HCT116 (cell line): ENCODE measurements at regions not wholly inside any gene's neighbourhood (a gene's known extent, or its start where the extent isn't known, plus 50 kb on each side); places are given as distances from the start of the nearest gene placed in this dataset.

ENCODE experiments used
- CTCF ChIP-seq, 3 experiments: fragments of 200-600 bp in 1 of 3; sonication (generic) in 1 of 3; IDR thresholded peaks in 2 of 3; conservative IDR thresholded peaks in 1 of 3; 2 replicates each; pipeline ENCODE4 v1.5.1; 2012 to 2017; ENCODE audit warnings: low read depth in 2 of 3, low read length in 2 of 3, antibody characterized with exemption in 1 of 3, borderline replicate concordance in 1 of 3, control low read depth in 1 of 3, mild to moderate bottlenecking in 1 of 3, mixed read lengths in 1 of 3, mixed run types in 1 of 3, moderate library complexity in 1 of 3; ENCODE audit not compliant: insufficient read depth in 1 of 3
- EZH2 ChIP-seq: fragments of 200-600 bp; sonication (generic); IDR thresholded peaks from 2 replicates; pipeline ENCODE4 v1.6.1; 2017; ENCODE audit warnings: antibody characterized with exemption, mixed run types
- MAX ChIP-seq: IDR thresholded peaks from 2 replicates; pipeline ENCODE4 v1.6.1; 2012
- POLR2A ChIP-seq: IDR thresholded peaks from 2 replicates; pipeline ENCODE4 v1.7.0; 2011; ENCODE audit warnings: borderline replicate concordance; ENCODE audit not compliant: insufficient read depth, insufficient read length; ENCODE audit errors: extremely low read depth
- POLR2AphosphoS5 ChIP-seq: IDR thresholded peaks from 2 replicates; pipeline ENCODE4 v1.6.1; 2011; ENCODE audit warnings: mild to moderate bottlenecking, low read depth, low read length, moderate library complexity
- RAD21 ChIP-seq: IDR thresholded peaks from 2 replicates; pipeline ENCODE4 v1.6.1; 2012; ENCODE audit warnings: low read depth, mild to moderate bottlenecking
- REST ChIP-seq: IDR thresholded peaks from 2 replicates; pipeline ENCODE4 v1.6.1; 2012; ENCODE audit warnings: low read depth
- SIN3A ChIP-seq: IDR thresholded peaks from 2 replicates; pipeline ENCODE4 v1.6.1; 2012; ENCODE audit warnings: low read depth
- YY1 ChIP-seq: IDR thresholded peaks from 2 replicates; pipeline ENCODE4 v1.6.1; 2011; ENCODE audit warnings: low read length, low read depth, moderate library complexity, mild to moderate bottlenecking; ENCODE audit not compliant: insufficient replicate concordance; ENCODE audit errors: extremely low read depth

- TF ChIP-seq CTCF (IDR thresholded peaks at IDR 0.05 in 2 of 3, conservative IDR thresholded peaks at IDR 0.05 in 1 of 3; ENCODE audit: borderline replicate concordance in 1 of 3, insufficient read depth in 1 of 3, low read depth in 2 of 3, low read length in 2 of 3), result no peak
- no peak for TF ChIP-seq MAX
- TF ChIP-seq SIN3A, result no peak; the same call in 1 of the 2 replicates
- no peak for TF ChIP-seq POLR2A
- TF ChIP-seq REST, result no peak
- TF ChIP-seq YY1, result no peak
- no peak for TF ChIP-seq RAD21
- no peak for TF ChIP-seq POLR2AphosphoS5
- no peak for TF ChIP-seq EZH2
Observed at GRCh38 chr12:88925454-88925853, 345.2 kb upstream of the KITLG start.
